Endodermal cell (in vitro differentiated cells): ENCODE measurements at regions not wholly inside any gene's neighbourhood (a gene's known extent, or its start where the extent isn't known, plus 50 kb on each side); places are given as distances from the start of the nearest gene placed in this dataset.

Source experiments
- DNase-seq: peaks from one replicate; pipeline ENCODE4 v3.0.0-alpha.2; 2017
- H3K27ac ChIP-seq: 2 replicates; pipeline ENCODE4 v1.5.1; 2013; ENCODE audit warnings: mild to moderate bottlenecking, low read depth, low read length, moderate library complexity
- H3K27me3 ChIP-seq: 2 replicates; pipeline ENCODE4 v1.6.1; 2013; ENCODE audit warnings: mild to moderate bottlenecking, low read length, moderate library complexity; ENCODE audit not compliant: insufficient read depth, control insufficient read depth, poor library complexity, severe bottlenecking
- H3K36me3 ChIP-seq: 2 replicates; pipeline ENCODE4 v1.7.0; 2013; ENCODE audit warnings: mild to moderate bottlenecking, low read length, moderate library complexity; ENCODE audit not compliant: control insufficient read depth, insufficient read depth
- H3K4me1 ChIP-seq: one replicate; pipeline ENCODE4 v1.7.0; 2013; ENCODE audit warnings: low read length; ENCODE audit not compliant: control insufficient read depth, insufficient read depth
- H3K4me3 ChIP-seq: 2 replicates; pipeline ENCODE4 v1.5.1; 2013; ENCODE audit warnings: mild to moderate bottlenecking, low read length, moderate library complexity
- H3K9ac ChIP-seq: 2 replicates; pipeline ENCODE4 v1.6.1; 2013; ENCODE audit warnings: mild to moderate bottlenecking, low read length, moderate library complexity; ENCODE audit not compliant: poor library complexity, severe bottlenecking; ENCODE audit errors: extremely low read depth
- H3K9me3 ChIP-seq: 2 replicates; pipeline ENCODE4 v1.6.1; 2013; ENCODE audit warnings: mild to moderate bottlenecking, low read length, moderate library complexity; ENCODE audit not compliant: control insufficient read depth
- H3K27ac Mint-ChIP-seq: 2 replicates; pipeline ENCODE4 v1.8.0; 2020; ENCODE audit warnings: mixed read lengths
- H3K27me3 Mint-ChIP-seq: 2 replicates; pipeline ENCODE4 v1.8.0; 2021; ENCODE audit warnings: mild to moderate bottlenecking, mixed read lengths; ENCODE audit not compliant: insufficient read depth
- H3K36me3 Mint-ChIP-seq: 2 replicates; pipeline ENCODE4 v1.8.0; 2020; ENCODE audit warnings: low read depth, mixed read lengths
- H3K4me1 Mint-ChIP-seq: 2 replicates; pipeline ENCODE4 v1.8.0; 2020; ENCODE audit warnings: mixed read lengths
- H3K4me3 Mint-ChIP-seq: 2 replicates; pipeline ENCODE4 v1.8.0; 2020; ENCODE audit warnings: mild to moderate bottlenecking, moderate library complexity, mixed read lengths
- H3K9me3 Mint-ChIP-seq: 2 replicates; pipeline ENCODE4 v1.8.0; 2020; ENCODE audit warnings: mild to moderate bottlenecking, mixed read lengths
- WGBS, 2 experiments: methylation state at CpG; one replicate each; pipeline versions ENCODE4 v1.1.5 to v1.1.7; 2013; ENCODE audit warnings: missing lambda C conversion rate in 2 of 2, mixed read lengths in 1 of 2; ENCODE audit not compliant: insufficient coverage in 1 of 2, insufficient read length in 1 of 2; 5-methylcytosine and 5-hydroxymethylcytosine counted together
- TF ChIP-seq, protein P1 (sequence below): fragments of 200-600 bp; sonication (generic); conservative IDR thresholded peaks from 2 replicates; pipeline ENCODE4 v1.5.0; 2021; ENCODE audit warnings: antibody characterized with exemption, mild to moderate bottlenecking

GRCh38 chr14:42057111-42057510, 450.4 kb downstream of the LRFN5 start:
- H3K4me1 Mint-ChIP-seq = no peaks in the 10 kb centered on the region
- Histone ChIP-seq H3K36me3 (no peaks in the 10 kb centered on the region), H3K27me3 (no peaks in the 10 kb centered on the region), H3K9me3 (no peaks in the 10 kb centered on the region), H3K9ac (no peak overlapping the region), H3K4me1 (no peaks in the 10 kb centered on the region), H3K4me3 (no peak overlapping the region), H3K27ac (no peak overlapping the region)
- 91 to 100% methylated on average over 2 of the region's 2 CpGs for WGBS, 2 experiments
- no peaks in the 10 kb centered on the region for H3K36me3 Mint-ChIP-seq
- no peak overlapping the region for H3K27ac Mint-ChIP-seq
- no peaks in the 10 kb centered on the region for H3K9me3 Mint-ChIP-seq
- TF ChIP-seq, protein P1, sequence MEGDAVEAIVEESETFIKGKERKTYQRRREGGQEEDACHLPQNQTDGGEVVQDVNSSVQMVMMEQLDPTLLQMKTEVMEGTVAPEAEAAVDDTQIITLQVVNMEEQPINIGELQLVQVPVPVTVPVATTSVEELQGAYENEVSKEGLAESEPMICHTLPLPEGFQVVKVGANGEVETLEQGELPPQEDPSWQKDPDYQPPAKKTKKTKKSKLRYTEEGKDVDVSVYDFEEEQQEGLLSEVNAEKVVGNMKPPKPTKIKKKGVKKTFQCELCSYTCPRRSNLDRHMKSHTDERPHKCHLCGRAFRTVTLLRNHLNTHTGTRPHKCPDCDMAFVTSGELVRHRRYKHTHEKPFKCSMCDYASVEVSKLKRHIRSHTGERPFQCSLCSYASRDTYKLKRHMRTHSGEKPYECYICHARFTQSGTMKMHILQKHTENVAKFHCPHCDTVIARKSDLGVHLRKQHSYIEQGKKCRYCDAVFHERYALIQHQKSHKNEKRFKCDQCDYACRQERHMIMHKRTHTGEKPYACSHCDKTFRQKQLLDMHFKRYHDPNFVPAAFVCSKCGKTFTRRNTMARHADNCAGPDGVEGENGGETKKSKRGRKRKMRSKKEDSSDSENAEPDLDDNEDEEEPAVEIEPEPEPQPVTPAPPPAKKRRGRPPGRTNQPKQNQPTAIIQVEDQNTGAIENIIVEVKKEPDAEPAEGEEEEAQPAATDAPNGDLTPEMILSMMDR = no peak
- H3K4me3 Mint-ChIP-seq = no peak overlapping the region
- DNase-seq = no peak
- H3K27me3 Mint-ChIP-seq = no peaks in the 10 kb centered on the region

DNA sequence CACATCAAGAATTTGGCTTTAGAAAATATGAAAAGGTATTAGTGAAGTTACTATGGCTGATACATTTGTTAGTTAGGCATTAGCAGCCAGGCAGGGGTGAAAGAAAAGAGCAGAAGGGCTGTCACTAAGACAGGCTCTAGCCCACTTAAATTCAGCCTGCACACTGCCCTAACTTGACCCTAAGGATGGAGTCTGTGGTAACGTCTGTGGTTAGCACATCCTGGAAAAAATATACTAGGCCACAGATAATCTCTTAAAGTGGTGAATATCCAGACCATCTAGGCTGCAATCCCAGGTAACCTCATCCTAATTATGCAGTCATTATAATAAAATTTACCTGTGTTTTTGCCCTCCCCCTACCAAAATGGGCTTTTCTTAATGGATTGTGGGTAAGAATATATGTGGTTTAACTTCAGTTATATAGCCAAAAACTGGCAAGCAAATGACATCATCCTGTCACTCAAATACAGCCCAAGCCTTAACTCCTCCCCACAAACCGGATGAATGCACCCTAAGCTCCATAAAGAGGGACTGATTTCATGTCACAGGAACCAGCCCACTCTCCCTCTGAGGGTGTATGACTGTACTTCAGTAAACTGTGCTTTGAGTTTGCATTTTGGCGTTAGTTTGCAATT, 440.9 kb downstream of the LRFN5 start:
- Mint-ChIP-seq H3K9me3 (no peaks in the 10 kb centered on the region), H3K27ac (no peak overlapping the region), H3K27me3 (no peaks in the 10 kb centered on the region), H3K4me3 (no peak overlapping the region), H3K4me1 (no peaks in the 10 kb centered on the region), H3K36me3 (no peaks in the 10 kb centered on the region)
- Histone ChIP-seq H3K4me1 (no peaks in the 10 kb centered on the region), H3K9ac (no peak overlapping the region), H3K36me3 (no peaks in the 10 kb centered on the region), H3K9me3 (no peaks in the 10 kb centered on the region), H3K27me3 (no peaks in the 10 kb centered on the region), H3K4me3 (no peak overlapping the region), H3K27ac (no peak overlapping the region)
- TF ChIP-seq, protein P1 = no peak
- 86 to 92% methylated on average over 2 to 3 of the region's 3 CpGs for WGBS, 2 experiments
- no peak for DNase-seq

DNA sequence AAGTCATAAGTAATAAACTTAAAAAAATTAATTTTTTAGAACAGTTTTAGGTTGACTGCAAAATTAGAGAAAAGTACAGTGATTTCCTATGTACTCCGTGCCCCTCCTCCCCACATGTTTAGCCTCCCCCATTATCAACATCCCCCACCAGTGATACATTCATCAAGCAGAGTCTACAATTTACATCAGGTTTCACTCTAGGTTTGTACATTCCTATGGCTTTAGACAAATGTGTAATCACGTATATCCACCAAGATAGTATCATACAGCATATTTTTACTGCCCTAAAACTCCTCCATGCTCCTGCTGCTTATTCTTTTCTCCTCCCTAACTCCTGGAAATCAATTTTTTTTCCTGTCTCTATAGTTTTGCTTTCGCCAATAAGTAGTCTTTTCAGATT, 438.7 kb downstream of the LRFN5 start:
- Mint-ChIP-seq H3K36me3 (no peaks in the 10 kb centered on the region), H3K9me3 (no peaks in the 10 kb centered on the region), H3K4me1 (no peaks in the 10 kb centered on the region), H3K27me3 (no peaks in the 10 kb centered on the region), H3K27ac (no peak overlapping the region), H3K4me3 (no peak overlapping the region)
- DNase-seq = no peak
- Histone ChIP-seq H3K4me3 (no peak overlapping the region), H3K27ac (no peak overlapping the region), H3K4me1 (no peaks in the 10 kb centered on the region), H3K27me3 (no peaks in the 10 kb centered on the region), H3K36me3 (no peaks in the 10 kb centered on the region), H3K9ac (no peak overlapping the region), H3K9me3 (no peaks in the 10 kb centered on the region)
- 93 to 100% methylated on average over 2 to 3 of the region's 3 CpGs for WGBS, 2 experiments
- TF ChIP-seq, protein P1 = no peak
